ENCODE measurements at regions not wholly inside any gene's neighbourhood (a gene's known extent, or its start where the extent isn't known, plus 50 kb on each side); places are given as distances from the start of the nearest gene placed in this dataset.

- no peak for TF ChIP-seq ZNF717 (CRISPR knock-in tag; IDR thresholded peaks at IDR 0.05)
- TF ChIP-seq TCF7L2 (IDR thresholded peaks at IDR 0.05; ENCODE audit: low read depth, low read length): no peak
- TF ChIP-seq E2F5 (CRISPR knock-in tag; IDR thresholded peaks at IDR 0.05): no peak
- TF ChIP-seq SP2 (IDR thresholded peaks at IDR 0.05; ENCODE audit: extremely low read depth, low read depth, low read length, poor library complexity, severe bottlenecking): no peak
- no peak for TF ChIP-seq ZBTB34 (CRISPR knock-in tag; IDR thresholded peaks at IDR 0.05)
- TF ChIP-seq SAFB2 (IDR thresholded peaks at IDR 0.05; ENCODE audit: borderline replicate concordance, low read depth, low read length, severe bottlenecking): no peak
Observed at GRCh38 chr17:77506371-77506991, 365.7 kb downstream of the SEC14L1 start.
